ENCODE measurements at regions not wholly inside any gene's neighbourhood (a gene's known extent, or its start where the extent isn't known, plus 50 kb on each side); places are given as distances from the start of the nearest gene placed in this dataset.

DNA sequence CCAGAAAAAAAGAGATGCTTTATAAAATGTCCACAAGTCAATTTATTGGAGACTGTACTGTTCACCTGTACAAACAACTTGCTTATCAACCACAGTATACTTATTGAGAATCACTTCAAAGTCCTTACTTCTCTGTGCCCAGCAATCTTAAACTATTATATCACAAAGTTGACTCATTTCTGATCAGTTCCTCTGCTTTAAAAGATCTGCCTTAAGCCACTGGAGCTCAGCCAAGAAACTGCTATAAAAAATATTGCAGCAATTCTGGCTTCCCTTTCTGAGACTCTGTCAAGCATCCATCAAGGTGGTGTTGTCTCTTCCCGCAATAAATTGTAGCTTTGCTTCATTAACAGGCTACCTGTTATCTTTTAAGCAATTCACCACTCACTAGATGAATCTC is 375.2 kb upstream of the SPHKAP start:
- no peak for TF ChIP-seq POLR2A (IDR thresholded peaks at IDR 0.05)
- TF ChIP-seq CTCF (IDR thresholded peaks at IDR 0.05): no peak

Data from Peyer's patch (tissue), 4 donors.